HG02973 (cell line): ENCODE measurements at regions not wholly inside any gene's neighbourhood (a gene's known extent, or its start where the extent isn't known, plus 50 kb on each side); places are given as distances from the start of the nearest gene placed in this dataset.
"Not testable (repeated sequence)": the region's sequence is repeated elsewhere in the genome, so short reads cannot be mapped to it uniquely, and the experiment has no call there.

ENCODE experiments used
- ATAC-seq: cut with Tn5 transposase; IDR thresholded peaks from one replicate; pipeline ENCODE4 v1.9.1; 2021; ENCODE audit warnings: moderate library complexity; ENCODE audit not compliant: unreplicated experiment

GRCh38 chr2:72078773-72079172, 68.9 kb downstream of the CYP26B1 start:
- no peak for ATAC-seq

- ATAC-seq: no peak
These were observed 69.9 kb downstream of the CYP26B1 start for GRCh38 chr2:72077702-72078169.

GRCh38 chr2:72073373-72073772, 74.3 kb downstream of the CYP26B1 start:
- not testable (repeated sequence) for ATAC-seq

- ATAC-seq: not testable (repeated sequence)
These were observed 83.5 kb downstream of the CYP26B1 start for GRCh38 chr2:72064197-72064596.

GRCh38 chr2:72062336-72062735, 85.3 kb downstream of the CYP26B1 start:
- no peak for ATAC-seq

GRCh38 chr2:72057308-72057707, 90.4 kb downstream of the CYP26B1 start:
- no peak for ATAC-seq

- ATAC-seq: no peak
These were observed 95.6 kb downstream of the CYP26B1 start for GRCh38 chr2:72051971-72052505.

GRCh38 chr2:72051204-72051603, 96.5 kb downstream of the CYP26B1 start:
- no peak for ATAC-seq

- ATAC-seq: no peak
These were observed 96.9 kb downstream of the CYP26B1 start for GRCh38 chr2:72050734-72051133.

GRCh38 chr2:72048881-72049477, 98.7 kb downstream of the CYP26B1 start:
- no peak for ATAC-seq

- no peak for ATAC-seq
These were observed 103.7 kb downstream of the CYP26B1 start for GRCh38 chr2:72043985-72044384.

GRCh38 chr2:72041638-72042111, 106.0 kb downstream of the CYP26B1 start:
- no peak for ATAC-seq

- ATAC-seq: no peak
These were observed 106.8 kb downstream of the CYP26B1 start for GRCh38 chr2:72040629-72041571.

- ATAC-seq: no peak
These were observed 109.1 kb downstream of the CYP26B1 start for GRCh38 chr2:72038524-72038923.

- ATAC-seq: no peak
These were observed 110.4 kb downstream of the CYP26B1 start for GRCh38 chr2:72037261-72037666.

GRCh38 chr2:72036595-72036994, 111.1 kb downstream of the CYP26B1 start:
- no peak for ATAC-seq

GRCh38 chr2:72036173-72036545, 111.5 kb downstream of the CYP26B1 start:
- no peak for ATAC-seq

- ATAC-seq: no peak
These were observed 112.0 kb downstream of the CYP26B1 start for GRCh38 chr2:72035518-72036172.

- no peak for ATAC-seq
These were observed 113.1 kb downstream of the CYP26B1 start for GRCh38 chr2:72034353-72035095.

GRCh38 chr2:72033636-72034035, 114.0 kb downstream of the CYP26B1 start:
- no peak for ATAC-seq
